GM18867 (cell line): ENCODE measurements at regions not wholly inside any gene's neighbourhood (a gene's known extent, or its start where the extent isn't known, plus 50 kb on each side); places are given as distances from the start of the nearest gene placed in this dataset.
A peak's percentile ranks its signal among the peaks of the same experiment; 100 is the strongest.
"Not testable (repeated sequence)": the region's sequence is repeated elsewhere in the genome, so short reads cannot be mapped to it uniquely, and the experiment has no call there.

Experiments
- ATAC-seq: cut with Tn5 transposase; IDR thresholded peaks from one replicate; pipeline ENCODE4 v1.9.1; 2021; ENCODE audit warnings: mild to moderate bottlenecking, moderate library complexity; ENCODE audit not compliant: unreplicated experiment

DNA sequence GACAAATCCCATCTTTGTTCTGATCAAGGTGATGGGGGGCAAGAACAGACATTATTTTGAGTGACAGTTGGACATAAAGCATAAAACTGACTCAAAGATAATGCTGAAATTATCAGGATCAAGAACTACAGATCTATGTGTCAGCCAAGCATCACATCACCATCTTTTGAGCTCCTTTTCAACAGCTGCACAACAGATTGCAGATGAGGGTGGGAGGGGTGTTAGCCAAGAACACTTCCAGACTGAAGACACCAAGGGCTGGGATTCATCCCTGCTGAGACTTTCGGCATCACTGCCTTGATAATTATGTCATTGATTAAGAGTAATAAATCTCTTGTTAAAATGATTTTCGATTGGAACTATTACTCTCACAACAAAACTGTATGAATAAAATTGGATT is 191.5 kb upstream of the NETO1 start:
- ATAC-seq = no peak

- no peak for ATAC-seq
These were observed 179.9 kb upstream of the NETO1 start for GRCh38 chr18:73047688-73048087.

- no peak for ATAC-seq
These were observed 177.2 kb upstream of the NETO1 start for GRCh38 chr18:73045037-73045436.

- no peak for ATAC-seq
These were observed 175.8 kb upstream of the NETO1 start for GRCh38 chr18:73043611-73044010.

DNA sequence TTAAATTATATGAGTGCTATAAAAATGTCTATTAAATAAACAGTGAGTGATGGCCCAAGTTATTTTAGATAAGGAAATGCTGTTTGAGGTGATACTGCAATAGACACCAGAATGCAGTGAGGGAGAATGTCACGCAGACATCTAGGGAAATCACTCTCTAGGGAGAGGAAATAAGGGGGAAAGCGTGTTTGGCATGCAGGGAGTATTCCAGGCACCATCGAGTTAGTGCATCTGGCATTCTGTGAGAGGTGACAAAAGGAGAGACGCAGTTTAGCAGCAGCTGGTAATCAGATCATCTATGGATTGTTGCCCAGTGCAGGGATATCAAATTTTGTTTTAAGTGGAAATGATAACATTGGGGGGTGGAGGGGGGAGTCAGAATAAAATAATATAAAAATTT is 175.4 kb upstream of the NETO1 start:
- no peak for ATAC-seq

DNA sequence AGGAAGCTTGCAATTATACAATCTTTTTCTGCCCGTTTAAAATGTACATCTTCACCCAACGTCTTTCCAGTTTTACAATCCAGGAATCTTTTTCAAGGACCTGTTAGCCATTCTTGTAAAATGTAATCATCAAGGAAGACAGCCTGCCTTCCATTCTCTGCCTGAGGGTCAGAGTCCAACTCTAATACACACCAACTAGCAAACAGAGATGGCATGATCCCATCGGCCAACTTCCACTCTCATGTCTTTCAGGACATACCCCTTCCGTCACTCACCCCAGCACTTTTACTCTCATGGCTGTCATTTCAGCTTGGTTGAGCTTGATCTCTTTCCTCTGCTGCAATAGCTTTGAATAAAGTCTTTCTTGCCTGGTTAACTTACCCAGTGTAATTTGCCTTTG is 172.5 kb upstream of the NETO1 start:
- ATAC-seq = no peak

- ATAC-seq = no peak
These were observed 170.5 kb upstream of the NETO1 start for GRCh38 chr18:73038336-73038735.

- ATAC-seq = no peak
These were observed 156.2 kb upstream of the NETO1 start for GRCh38 chr18:73023975-73024374.

GRCh38 chr18:73009691-73010090 is 141.9 kb upstream of the NETO1 start:
- no peak for ATAC-seq

GRCh38 chr18:73007915-73008308 is 140.1 kb upstream of the NETO1 start:
- no peak for ATAC-seq

DNA sequence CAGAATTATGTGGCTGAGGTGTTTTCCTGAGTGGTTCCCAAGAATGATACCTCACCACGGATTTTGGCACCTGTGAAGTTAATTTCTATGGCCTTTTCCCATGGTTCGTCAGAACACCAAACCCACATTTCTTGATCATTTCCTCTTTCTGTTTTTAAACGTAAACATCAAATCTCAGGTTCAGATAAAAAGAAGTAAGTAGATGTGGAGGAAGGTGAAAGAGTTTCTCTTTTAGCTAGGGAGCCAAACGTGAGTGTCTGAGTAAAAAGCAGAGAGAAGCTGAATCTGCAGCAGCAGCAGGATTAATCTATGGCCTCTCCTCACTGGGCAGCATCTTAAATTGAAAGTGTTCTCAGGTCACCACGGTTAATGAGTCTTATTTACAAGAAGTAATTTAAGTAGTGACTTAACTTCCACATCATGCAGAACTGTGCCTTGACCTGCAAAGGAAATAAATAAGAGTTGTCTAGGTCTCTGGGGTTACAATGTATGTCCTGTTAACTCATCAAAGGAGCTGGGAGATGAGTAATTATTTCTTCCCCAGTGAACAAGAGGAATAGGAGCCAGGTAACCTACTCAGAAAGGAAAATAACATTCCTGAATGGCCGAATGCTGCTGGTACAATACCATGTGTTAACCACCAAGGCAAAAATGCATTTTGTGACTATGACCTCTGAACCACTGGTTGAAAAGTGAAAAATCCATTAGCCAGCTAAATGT is 139.6 kb upstream of the NETO1 start:
- no peak for ATAC-seq

- no peak for ATAC-seq
These were observed 138.5 kb upstream of the NETO1 start for GRCh38 chr18:73006331-73006730.

GRCh38 chr18:73004260-73004659 is 136.5 kb upstream of the NETO1 start:
- no peak for ATAC-seq

DNA sequence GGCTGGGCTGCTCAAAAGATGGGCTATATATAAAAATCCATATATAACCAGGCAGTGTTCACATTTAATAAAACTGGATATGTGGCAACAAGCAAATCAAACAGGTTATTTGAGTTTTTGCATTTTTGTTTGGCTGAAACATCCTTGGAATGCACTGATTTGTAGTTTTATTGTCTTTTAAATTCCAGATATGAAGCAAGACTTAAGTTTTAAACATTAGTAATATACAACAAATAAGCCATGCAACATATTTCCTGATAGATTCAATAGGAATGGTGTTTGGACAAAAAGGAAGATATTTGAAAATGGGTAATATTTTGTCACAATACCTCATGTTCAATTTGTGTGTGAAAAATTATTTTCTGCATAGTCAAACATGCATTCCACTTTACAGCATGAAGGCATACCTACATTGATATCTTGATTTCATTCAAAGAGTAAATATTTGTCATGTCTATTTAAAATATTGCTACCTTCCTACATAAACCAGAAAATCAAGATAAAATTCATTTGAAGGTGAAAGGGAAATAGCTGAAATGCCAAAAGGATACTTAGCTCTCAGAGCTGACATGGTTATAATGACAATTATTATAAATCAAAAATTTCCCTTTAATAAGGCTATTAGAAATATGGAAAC is 132.3 kb upstream of the NETO1 start:
- no peak for ATAC-seq

DNA sequence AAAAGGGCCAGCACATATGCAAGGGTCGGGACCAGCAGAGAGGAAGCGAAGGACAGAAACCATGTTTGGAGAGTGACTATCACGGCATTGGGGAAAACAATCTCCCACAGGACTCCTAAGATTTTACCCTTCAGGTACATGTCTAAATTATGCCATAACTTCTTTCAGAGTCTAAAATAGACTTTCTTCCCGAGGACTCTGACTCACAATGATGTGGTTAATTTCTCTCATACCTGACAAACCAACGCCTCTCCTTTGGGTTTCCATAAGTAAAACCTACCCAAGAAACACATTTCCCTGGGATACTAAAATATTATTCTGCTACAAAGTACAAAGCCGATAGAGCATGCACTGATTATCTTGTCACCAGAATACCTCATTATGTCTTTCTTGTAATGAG is 127.8 kb upstream of the NETO1 start:
- no peak for ATAC-seq

GRCh38 chr18:72993250-72993649 is 125.5 kb upstream of the NETO1 start:
- ATAC-seq = no peak

DNA sequence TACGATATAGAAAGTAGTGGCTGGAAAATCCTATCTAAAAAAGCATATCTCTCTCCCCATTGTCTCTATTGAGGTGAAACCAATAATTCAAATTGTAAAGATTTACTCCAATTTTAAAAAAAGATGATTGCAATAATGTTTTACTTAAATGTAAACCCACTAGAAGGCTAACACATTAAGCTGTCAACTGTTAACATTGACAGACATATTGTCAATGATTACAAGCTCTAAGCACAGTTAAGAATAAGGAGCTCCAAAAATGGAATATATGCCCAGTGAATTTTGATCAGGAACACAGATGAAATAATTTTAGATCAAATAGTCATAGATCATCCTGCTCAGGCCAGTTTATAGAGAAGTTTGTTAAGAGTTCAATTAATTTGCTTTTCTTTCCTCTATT is 123.6 kb upstream of the NETO1 start:
- ATAC-seq = no peak

GRCh38 chr18:72987570-72987969 is 119.8 kb upstream of the NETO1 start:
- ATAC-seq = not testable (repeated sequence)

GRCh38 chr18:72986103-72986502 is 118.3 kb upstream of the NETO1 start:
- ATAC-seq = no peak

GRCh38 chr18:72985686-72986085 is 117.9 kb upstream of the NETO1 start:
- peak; percentile 53 for ATAC-seq

DNA sequence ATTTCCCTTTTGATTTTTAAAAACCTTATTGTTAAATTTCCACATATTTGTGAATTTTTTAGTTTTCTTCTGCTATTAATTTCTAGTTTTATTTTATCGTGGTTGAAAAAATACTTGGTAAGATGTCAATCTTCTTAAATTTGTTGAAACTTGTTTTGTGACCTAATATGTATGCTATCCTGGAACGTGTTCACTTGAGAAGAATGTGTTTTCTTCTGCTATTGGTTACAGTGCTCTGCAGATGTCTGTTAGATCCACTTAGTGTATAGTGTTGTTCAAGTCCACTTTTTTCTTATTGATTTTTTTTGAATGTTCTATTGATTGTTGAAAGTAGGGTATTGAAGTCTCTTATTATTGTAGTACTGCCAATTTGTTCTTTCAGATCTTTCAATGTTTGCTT is 116.5 kb upstream of the NETO1 start:
- ATAC-seq = no peak

GRCh38 chr18:72973841-72974240 is 106.1 kb upstream of the NETO1 start:
- ATAC-seq = no peak

GRCh38 chr18:72965616-72966015 is 97.8 kb upstream of the NETO1 start:
- ATAC-seq = no peak
